Fibroblast of the conjunctiva (primary cell): ENCODE measurements at regions not wholly inside any gene's neighbourhood (a gene's known extent, or its start where the extent isn't known, plus 50 kb on each side); places are given as distances from the start of the nearest gene placed in this dataset.

Source experiments
- DNase-seq: peaks from one replicate; pipeline ENCODE4 v3.0.0-alpha.2; 2010; ENCODE audit warnings: low read depth

DNA sequence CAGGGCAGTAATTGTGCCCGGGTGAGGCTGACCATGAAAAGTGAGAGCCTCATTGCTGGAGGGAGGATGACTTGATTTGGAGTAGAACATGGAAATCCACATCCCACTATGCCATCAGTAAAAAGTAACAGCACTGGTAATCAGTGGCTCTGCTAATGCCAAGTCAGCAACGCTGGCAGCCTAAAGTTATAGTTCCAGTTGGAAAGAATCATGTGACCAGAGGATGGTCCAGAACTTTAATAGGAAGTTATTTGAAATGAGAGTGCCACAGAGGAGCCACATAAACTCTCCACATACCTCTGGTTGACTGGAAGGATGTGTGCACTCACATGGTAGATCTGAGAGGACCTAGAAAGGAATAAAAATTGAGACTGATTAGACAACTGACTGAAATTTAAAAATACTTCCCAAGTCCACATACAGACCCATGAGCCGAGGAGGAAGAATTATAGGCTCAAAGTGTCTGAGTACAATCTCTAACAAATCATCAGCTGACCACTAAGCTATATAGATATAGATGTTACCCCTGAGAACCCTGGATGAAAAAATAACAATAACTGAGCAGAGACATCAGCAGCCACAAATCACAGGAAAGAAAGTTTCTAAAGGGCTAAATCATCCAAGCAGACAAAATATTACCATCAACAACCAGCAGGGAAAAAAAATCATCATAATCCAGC, 346.8 kb downstream of the STK39 start:
- no peak for DNase-seq

DNA sequence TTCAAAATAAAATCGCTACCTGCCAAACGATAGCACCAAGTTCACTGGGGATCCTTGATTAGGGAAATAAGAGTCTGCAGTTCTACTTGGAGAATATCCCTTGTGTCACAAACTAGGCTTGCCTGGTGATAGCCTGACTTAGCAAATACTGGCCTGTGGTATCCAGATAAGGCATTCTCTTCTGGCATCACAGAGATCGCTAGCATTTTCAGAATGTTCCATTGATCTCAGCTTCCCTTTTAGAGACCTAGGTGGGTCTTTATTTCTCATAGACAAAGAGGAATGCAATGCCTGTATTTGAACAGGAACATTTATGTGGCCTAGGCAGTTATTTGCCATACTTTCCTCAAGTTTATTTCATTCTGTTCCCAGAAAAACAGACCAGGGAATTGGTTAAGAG, 349.1 kb downstream of the STK39 start:
- DNase-seq = no peak

DNA sequence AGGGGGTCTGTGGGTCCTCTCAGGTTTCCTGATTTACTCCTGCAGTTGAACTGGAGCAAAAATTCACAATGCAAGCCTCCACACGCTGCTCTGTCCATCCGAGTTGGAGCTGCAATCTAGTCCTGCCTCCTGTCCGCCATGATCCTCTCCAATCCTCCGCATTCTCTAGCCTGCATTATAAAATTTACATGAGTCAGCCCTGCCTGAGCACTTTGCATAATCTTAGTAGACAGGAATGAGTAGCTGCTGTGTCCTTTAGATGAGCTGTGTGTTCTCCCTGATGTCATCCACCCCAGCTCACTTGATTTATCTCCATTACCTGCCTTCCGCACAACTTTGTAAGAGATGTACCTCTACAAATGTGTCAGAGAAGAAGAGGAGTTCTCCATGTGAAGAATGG, 355.6 kb downstream of the STK39 start:
- DNase-seq = no peak

- no peak for DNase-seq
These were observed 356.7 kb downstream of the STK39 start for GRCh38 chr2:167890739-167891138.

- DNase-seq = no peak
These were observed 367.0 kb downstream of the STK39 start for GRCh38 chr2:167880415-167880814.

GRCh38 chr2:167875529-167875928, 371.9 kb downstream of the STK39 start:
- DNase-seq = no peak

DNA sequence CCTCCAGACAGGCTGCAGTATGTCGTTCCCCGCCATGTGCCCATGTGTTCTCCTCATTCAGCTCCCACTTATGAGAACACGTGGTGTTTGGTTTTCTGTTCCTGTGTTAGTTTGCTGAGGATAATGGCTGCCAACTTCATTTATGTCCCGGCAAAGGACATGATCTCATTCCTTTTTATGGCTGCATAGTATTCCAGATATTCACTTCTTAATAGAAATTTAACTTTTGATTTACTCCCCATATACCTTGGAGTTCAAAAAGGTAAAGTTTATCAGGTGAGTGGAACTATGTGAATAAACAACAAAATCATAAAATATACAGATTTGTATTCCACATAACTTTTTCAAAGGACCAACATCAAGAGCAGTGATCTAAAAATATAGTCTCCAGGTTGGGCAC, 372.6 kb downstream of the STK39 start:
- no peak for DNase-seq

GRCh38 chr2:167871286-167871685, 376.1 kb downstream of the STK39 start:
- no peak for DNase-seq

GRCh38 chr2:167869200-167869599, 378.2 kb downstream of the STK39 start:
- DNase-seq = no peak

- no peak for DNase-seq
These were observed 384.0 kb downstream of the STK39 start for GRCh38 chr2:167863377-167863776.

DNA sequence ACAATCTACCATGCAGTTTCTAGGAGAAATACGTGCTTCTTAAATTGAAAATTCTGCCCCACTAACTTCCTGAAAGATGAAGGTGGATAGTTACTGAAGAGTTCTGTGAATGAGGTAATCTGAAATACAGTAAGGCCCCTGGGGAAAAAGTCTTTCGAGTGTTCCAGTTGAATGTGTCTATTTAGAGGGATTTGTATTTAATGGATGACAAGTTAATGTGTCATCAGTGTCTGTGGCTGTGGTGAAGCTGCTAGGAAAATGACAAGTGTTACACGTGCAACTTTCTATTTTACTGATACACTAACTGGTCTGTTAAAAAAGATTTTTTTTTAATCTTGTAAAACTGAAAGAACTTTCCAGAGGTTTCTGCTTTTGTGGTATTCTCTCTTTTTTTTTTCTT, 384.6 kb downstream of the STK39 start:
- no peak for DNase-seq

GRCh38 chr2:167862296-167862695, 385.1 kb downstream of the STK39 start:
- DNase-seq = no peak

- DNase-seq = no peak
These were observed 385.7 kb downstream of the STK39 start for GRCh38 chr2:167861574-167862193.

DNA sequence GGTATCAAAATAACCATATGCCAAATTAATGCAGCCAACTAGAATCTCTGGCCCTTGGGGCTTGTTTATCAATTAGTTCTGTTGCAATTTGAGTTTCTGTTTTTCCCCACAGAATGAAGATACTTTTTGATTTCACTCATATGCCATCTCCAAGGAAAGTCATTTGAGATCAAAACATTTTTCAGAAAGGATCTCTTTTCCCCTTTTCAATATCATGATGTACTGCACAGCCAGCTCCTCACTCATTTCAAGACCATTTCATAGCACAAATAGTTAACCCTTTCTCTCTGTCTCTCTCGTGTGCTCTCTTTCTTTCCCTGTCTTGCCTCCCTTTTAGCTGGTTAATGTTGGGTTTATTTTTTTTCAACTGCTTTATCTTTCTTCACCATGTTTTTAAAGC, 387.3 kb downstream of the STK39 start:
- no peak for DNase-seq

- no peak for DNase-seq
These were observed 387.7 kb downstream of the STK39 start for GRCh38 chr2:167859676-167860075.

GRCh38 chr2:167858086-167858485, 389.3 kb downstream of the STK39 start:
- DNase-seq = no peak

- DNase-seq = no peak
These were observed 390.0 kb downstream of the STK39 start for GRCh38 chr2:167857416-167857815.

DNA sequence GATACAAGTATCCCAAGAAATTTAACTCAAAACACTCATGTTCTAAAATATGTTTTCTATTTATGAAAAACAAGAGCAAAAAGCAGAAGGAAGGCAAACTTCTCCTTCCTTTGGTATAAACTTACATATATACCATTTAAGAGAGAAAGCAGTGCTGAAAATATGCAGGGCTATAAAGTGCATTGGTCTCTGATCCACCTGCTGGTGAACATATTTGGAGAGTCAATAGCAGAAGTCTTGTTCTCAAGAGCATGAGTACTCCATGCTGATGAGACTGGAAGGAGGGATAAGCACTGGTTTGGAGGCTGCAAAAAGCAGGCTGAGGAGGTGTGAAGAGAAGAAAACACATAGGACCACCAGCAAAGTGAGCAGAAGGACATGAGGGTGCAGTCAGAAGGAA, 391.2 kb downstream of the STK39 start:
- DNase-seq = no peak

DNA sequence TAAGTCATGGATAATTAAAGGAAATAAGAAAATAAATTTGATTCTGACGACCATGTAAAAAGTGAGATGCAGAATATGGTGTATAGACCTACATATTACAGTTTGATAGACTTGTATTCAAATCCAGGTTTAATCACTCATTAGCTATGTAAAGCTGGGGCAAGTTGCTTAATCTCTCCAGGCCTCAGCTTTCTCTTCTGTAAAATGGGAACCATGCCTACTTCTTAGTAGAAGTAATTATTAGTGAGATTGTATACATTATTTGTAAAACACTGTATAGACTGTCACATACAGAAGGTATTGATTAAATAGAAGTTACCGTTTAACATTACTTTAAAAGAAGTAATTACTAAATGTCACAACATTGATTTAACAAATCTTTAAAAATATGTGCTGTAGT, 392.2 kb downstream of the STK39 start:
- DNase-seq = no peak

DNA sequence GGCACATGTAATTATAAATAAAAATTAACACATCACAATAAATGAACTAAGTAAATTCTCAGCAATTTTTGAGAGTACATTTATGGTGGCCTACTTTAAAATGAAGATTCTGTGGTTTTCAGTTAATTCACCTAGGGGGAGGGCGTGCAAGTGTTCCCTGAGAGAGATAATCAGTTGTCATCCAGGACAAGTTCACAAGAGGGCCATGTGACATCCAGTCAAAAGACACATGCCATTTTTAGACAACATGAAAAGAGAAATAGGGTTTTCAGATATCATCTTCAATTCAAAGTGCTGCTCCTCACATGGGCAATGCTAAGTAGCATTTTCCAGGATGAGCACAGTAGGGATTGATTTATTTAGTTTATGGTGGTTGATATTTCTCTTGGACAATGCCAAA, 393.7 kb downstream of the STK39 start:
- DNase-seq = no peak

- DNase-seq = no peak
These were observed 395.5 kb downstream of the STK39 start for GRCh38 chr2:167851876-167852275.

GRCh38 chr2:167851323-167851860, 396.0 kb downstream of the STK39 start:
- no peak for DNase-seq

- no peak for DNase-seq
These were observed 402.5 kb downstream of the STK39 start for GRCh38 chr2:167844714-167845530.
